ENCODE measurements at regions not wholly inside any gene's neighbourhood (a gene's known extent, or its start where the extent isn't known, plus 50 kb on each side); places are given as distances from the start of the nearest gene placed in this dataset.

- H3K27me3 ChIP-seq = no peaks in the 10 kb centered on the region
Measured at GRCh38 chr2:150860301-150860700, 372.8 kb upstream of the RND3 start.

GRCh38 chr2:150859877-150860276 lies 372.4 kb upstream of the RND3 start:
- Histone ChIP-seq H3K9me3 (ENCODE audit: low read depth) (no peaks in the 10 kb centered on the region), H3K36me3 (no peaks in the 10 kb centered on the region), H3K27ac (no peak overlapping the region), H3K27me3 (no peaks in the 10 kb centered on the region), H4K20me1 (ENCODE audit: low read depth) (no peaks in the 10 kb centered on the region), H3K4me1 (peaks cover 16% of the 10 kb centered on the region), H3K4me2 (no peak overlapping the region), H3K4me3 (no peak overlapping the region), H3F3A (ENCODE audit: low read depth) (peaks cover 5% of the 10 kb centered on the region), H3K79me2 (ENCODE audit: low read depth) (no peaks in the 10 kb centered on the region), H3K9ac (no peak overlapping the region), H2AFZ (replicated peaks) (no peak overlapping the region)
- H3K4me1 Mint-ChIP-seq = peaks cover 12% of the 10 kb centered on the region
- peaks cover 2% of the 10 kb centered on the region for H3K27me3 Mint-ChIP-seq (ENCODE audit: insufficient read depth, low read depth)
- H3K27ac Mint-ChIP-seq = peak overlapping the region; percentile 60
- TF ChIP-seq EZH2phosphoT487 (IDR thresholded peaks at IDR 0.05) = no peak
- no peaks in the 10 kb centered on the region for H3K36me3 Mint-ChIP-seq
- DNase-seq (ENCODE audit: low spot score) = peak; percentile 57
- no peak overlapping the region for H3K4me3 Mint-ChIP-seq
- H3K9me3 Mint-ChIP-seq = peaks cover 14% of the 10 kb centered on the region

More at GRCh38 chr2:150860301-150860700, 372.8 kb upstream of the RND3 start:
- Mint-ChIP-seq H3K4me3 (no peak overlapping the region), H3K27me3 (ENCODE audit: insufficient read depth, low read depth) (peaks cover 2% of the 10 kb centered on the region), H3K36me3 (no peaks in the 10 kb centered on the region), H3K4me1 (peaks cover 12% of the 10 kb centered on the region), H3K27ac (peak overlapping the region; percentile 60), H3K9me3 (peaks cover 15% of the 10 kb centered on the region)
- Histone ChIP-seq H3K4me1 (peaks cover 16% of the 10 kb centered on the region), H3K36me3 (no peaks in the 10 kb centered on the region), H3K4me2 (no peak overlapping the region), H3K9ac (no peak overlapping the region), H3K9me3 (ENCODE audit: low read depth) (no peaks in the 10 kb centered on the region), H4K20me1 (ENCODE audit: low read depth) (no peaks in the 10 kb centered on the region), H2AFZ (replicated peaks) (no peak overlapping the region), H3K79me2 (ENCODE audit: low read depth) (no peaks in the 10 kb centered on the region), H3F3A (ENCODE audit: low read depth) (peaks cover 5% of the 10 kb centered on the region), H3K27ac (no peak overlapping the region), H3K4me3 (no peak overlapping the region)
- TF ChIP-seq CTCF (IDR thresholded peaks at IDR 0.05) (no peak), EZH2 (IDR thresholded peaks at IDR 0.05) (no peak), EZH2phosphoT487 (IDR thresholded peaks at IDR 0.05) (no peak)
- DNase-seq (ENCODE audit: low spot score) = no peak

- H3K4me3 Mint-ChIP-seq = no peak overlapping the region
- peaks cover 2% of the 10 kb centered on the region for H3K27me3 Mint-ChIP-seq (ENCODE audit: insufficient read depth, low read depth)
- Histone ChIP-seq H3K27me3 (no peaks in the 10 kb centered on the region), H3F3A (ENCODE audit: low read depth) (peaks cover 5% of the 10 kb centered on the region), H4K20me1 (ENCODE audit: low read depth) (no peaks in the 10 kb centered on the region), H3K4me1 (peaks cover 16% of the 10 kb centered on the region), H3K79me2 (ENCODE audit: low read depth) (no peaks in the 10 kb centered on the region), H3K9ac (no peak overlapping the region), H3K36me3 (no peaks in the 10 kb centered on the region), H2AFZ (replicated peaks) (no peak overlapping the region), H3K4me2 (no peak overlapping the region), H3K27ac (no peak overlapping the region), H3K9me3 (ENCODE audit: low read depth) (no peaks in the 10 kb centered on the region), H3K4me3 (no peak overlapping the region)
- no peak for DNase-seq (ENCODE audit: low spot score)
- H3K4me1 Mint-ChIP-seq = peaks cover 12% of the 10 kb centered on the region
- H3K9me3 Mint-ChIP-seq = peaks cover 7% of the 10 kb centered on the region
- H3K36me3 Mint-ChIP-seq = no peaks in the 10 kb centered on the region
- TF ChIP-seq CTCF (IDR thresholded peaks at IDR 0.05) (no peak), EZH2phosphoT487 (IDR thresholded peaks at IDR 0.05) (no peak), EZH2 (IDR thresholded peaks at IDR 0.05) (no peak)
- H3K27ac Mint-ChIP-seq = no peak overlapping the region
Measured at GRCh38 chr2:150859162-150859561, 371.7 kb upstream of the RND3 start.

GRCh38 chr2:150858382-150858781 lies 370.9 kb upstream of the RND3 start:
- Mint-ChIP-seq H3K4me3 (no peak overlapping the region), H3K27me3 (ENCODE audit: insufficient read depth, low read depth) (peaks cover 2% of the 10 kb centered on the region), H3K36me3 (no peaks in the 10 kb centered on the region), H3K9me3 (peaks cover 7% of the 10 kb centered on the region), H3K27ac (no peak overlapping the region), H3K4me1 (peaks cover 13% of the 10 kb centered on the region)
- H3K4me2 ChIP-seq = no peak overlapping the region
- H3K9ac ChIP-seq = no peak overlapping the region
- DNase-seq (ENCODE audit: low spot score) = no peak
- no peak overlapping the region for H3K4me3 ChIP-seq
- H3F3A ChIP-seq (ENCODE audit: low read depth) = peaks cover 5% of the 10 kb centered on the region
- no peak overlapping the region for H3K27ac ChIP-seq
- H2AFZ ChIP-seq (replicated peaks) = no peak overlapping the region
- H4K20me1 ChIP-seq (ENCODE audit: low read depth) = no peaks in the 10 kb centered on the region
- H3K4me1 ChIP-seq = peaks cover 21% of the 10 kb centered on the region
- no peaks in the 10 kb centered on the region for H3K79me2 ChIP-seq (ENCODE audit: low read depth)
- no peak for TF ChIP-seq CTCF (IDR thresholded peaks at IDR 0.05)
- no peak for TF ChIP-seq EZH2 (IDR thresholded peaks at IDR 0.05)
- no peak for TF ChIP-seq EZH2phosphoT487 (IDR thresholded peaks at IDR 0.05)
- H3K9me3 ChIP-seq (ENCODE audit: low read depth) = no peaks in the 10 kb centered on the region
- H3K27me3 ChIP-seq = no peaks in the 10 kb centered on the region
- H3K36me3 ChIP-seq = no peaks in the 10 kb centered on the region
